ENCODE measurements at regions not wholly inside any gene's neighbourhood (a gene's known extent, or its start where the extent isn't known, plus 50 kb on each side); places are given as distances from the start of the nearest gene placed in this dataset.

- no peaks in the 10 kb centered on the region for H3K27me3 ChIP-seq
- H3K4me3 ChIP-seq: no peak overlapping the region
- H3K27ac ChIP-seq: no peak overlapping the region
- no peak for DNase-seq
- H3K9me3 ChIP-seq: no peaks in the 10 kb centered on the region
- no peaks in the 10 kb centered on the region for H3K4me1 ChIP-seq
- no peaks in the 10 kb centered on the region for H3K36me3 ChIP-seq
- intact Hi-C loops (cut with DNase I): no loop called here
- WGBS, 2 donors: 90% methylated on average over 1 of the region's 1 CpG
- no peak for TF ChIP-seq POLR2AphosphoS5 (IDR thresholded peaks at IDR 0.05)
- no peak for TF ChIP-seq EP300 (IDR thresholded peaks at IDR 0.05)
- TF ChIP-seq POLR2A (IDR thresholded peaks at IDR 0.05): no peak
- no peak for TF ChIP-seq CTCF (IDR thresholded peaks at IDR 0.05)
These were observed 353.7 kb downstream of the RAD51AP2 start for GRCh38 chr2:17164550-17164949.

GRCh38 chr2:17163638-17164037 is 354.6 kb downstream of the RAD51AP2 start:
- 62 to 68% methylated on average over 2 of the region's 2 CpGs for WGBS, 2 donors
- H3K9me3 ChIP-seq: no peaks in the 10 kb centered on the region
- no peaks in the 10 kb centered on the region for H3K4me1 ChIP-seq
- no peak for TF ChIP-seq POLR2AphosphoS5 (IDR thresholded peaks at IDR 0.05)
- no peak for TF ChIP-seq POLR2A (IDR thresholded peaks at IDR 0.05)
- TF ChIP-seq EP300 (IDR thresholded peaks at IDR 0.05): no peak
- no peak for TF ChIP-seq CTCF (IDR thresholded peaks at IDR 0.05)
- no peaks in the 10 kb centered on the region for H3K36me3 ChIP-seq
- H3K27ac ChIP-seq: no peak overlapping the region
- no peak overlapping the region for H3K4me3 ChIP-seq
- no peaks in the 10 kb centered on the region for H3K27me3 ChIP-seq
- no peak for DNase-seq
- intact Hi-C loops (cut with DNase I): no loop called here

- TF ChIP-seq POLR2AphosphoS5 (IDR thresholded peaks at IDR 0.05) (no peak), EP300 (IDR thresholded peaks at IDR 0.05) (no peak), POLR2A (IDR thresholded peaks at IDR 0.05) (no peak)
- 47 to 62% methylated on average over 2 of the region's 2 CpGs for WGBS, 2 donors
- DNase-seq: no peak
- no peak overlapping the region for H3K4me3 ChIP-seq
- intact Hi-C loops (cut with DNase I): no loop called here
- H3K9me3 ChIP-seq: no peaks in the 10 kb centered on the region
- no peaks in the 10 kb centered on the region for H3K36me3 ChIP-seq
- no peak overlapping the region for H3K27ac ChIP-seq
- H3K4me1 ChIP-seq: no peaks in the 10 kb centered on the region
- H3K27me3 ChIP-seq: no peaks in the 10 kb centered on the region
These were observed 355.5 kb downstream of the RAD51AP2 start for GRCh38 chr2:17162713-17163112.

- intact Hi-C loops (cut with DNase I): no loop called here
- WGBS, 2 donors: 80 to 92% methylated on average over 1 of the region's 1 CpG
These were observed 357.6 kb downstream of the RAD51AP2 start for GRCh38 chr2:17160594-17160993.

GRCh38 chr2:17156086-17156485 is 362.2 kb downstream of the RAD51AP2 start:
- no peaks in the 10 kb centered on the region for H3K36me3 ChIP-seq
- no peak for DNase-seq
- H3K9me3 ChIP-seq: no peaks in the 10 kb centered on the region
- no peak overlapping the region for H3K27ac ChIP-seq
- intact Hi-C loops (cut with DNase I): no loop called here
- WGBS, 2 donors: 88% methylated on average over 2 of the region's 2 CpGs
- no peaks in the 10 kb centered on the region for H3K27me3 ChIP-seq
- no peaks in the 10 kb centered on the region for H3K4me1 ChIP-seq
- no peak overlapping the region for H3K4me3 ChIP-seq
- no peak for TF ChIP-seq POLR2AphosphoS5 (IDR thresholded peaks at IDR 0.05)
- no peak for TF ChIP-seq CTCF (IDR thresholded peaks at IDR 0.05)
- TF ChIP-seq EP300 (IDR thresholded peaks at IDR 0.05): no peak
- TF ChIP-seq POLR2A (IDR thresholded peaks at IDR 0.05): no peak

More at GRCh38 chr2:17160594-17160993, 357.6 kb downstream of the RAD51AP2 start:
- no peak overlapping the region for H3K27ac ChIP-seq
- H3K9me3 ChIP-seq: no peaks in the 10 kb centered on the region
- no peak for TF ChIP-seq POLR2A (IDR thresholded peaks at IDR 0.05)
- no peak for TF ChIP-seq POLR2AphosphoS5 (IDR thresholded peaks at IDR 0.05)
- no peak for TF ChIP-seq EP300 (IDR thresholded peaks at IDR 0.05)
- no peak for TF ChIP-seq CTCF (IDR thresholded peaks at IDR 0.05)
- H3K4me1 ChIP-seq: no peaks in the 10 kb centered on the region
- H3K4me3 ChIP-seq: no peak overlapping the region
- H3K36me3 ChIP-seq: no peaks in the 10 kb centered on the region
- DNase-seq: no peak
- no peaks in the 10 kb centered on the region for H3K27me3 ChIP-seq

Data from sigmoid colon (tissue), 6 donors.